NCI-H146 (cell line): ENCODE measurements at regions not wholly inside any gene's neighbourhood (a gene's known extent, or its start where the extent isn't known, plus 50 kb on each side); places are given as distances from the start of the nearest gene placed in this dataset.

Source experiments
- DNase-seq: peaks from one replicate; lab custom pipeline; 2025; lab: John Stamatoyannopoulos, UW

- no peak for DNase-seq
Observed at GRCh38 chr3:26525013-26525412, 97.6 kb upstream of the LRRC3B start.

- DNase-seq: no peak
Observed at GRCh38 chr3:26535151-26535550, 87.4 kb upstream of the LRRC3B start.

GRCh38 chr3:26536955-26537354 lies 85.6 kb upstream of the LRRC3B start:
- DNase-seq: no peak

GRCh38 chr3:26550413-26550812 lies 72.2 kb upstream of the LRRC3B start:
- DNase-seq: no peak

- DNase-seq: no peak
Observed at GRCh38 chr3:26556637-26557036, 65.9 kb upstream of the LRRC3B start.

GRCh38 chr3:26558257-26558656 lies 64.3 kb upstream of the LRRC3B start:
- DNase-seq: no peak

- no peak for DNase-seq
Observed at GRCh38 chr3:26559227-26559626, 63.3 kb upstream of the LRRC3B start.

- no peak for DNase-seq
Observed at GRCh38 chr3:26560081-26560480, 62.5 kb upstream of the LRRC3B start.

GRCh38 chr3:26562021-26562768 lies 60.4 kb upstream of the LRRC3B start:
- DNase-seq: no peak
